ENCODE measurements at regions not wholly inside any gene's neighbourhood (a gene's known extent, or its start where the extent isn't known, plus 50 kb on each side); places are given as distances from the start of the nearest gene placed in this dataset.

DNA sequence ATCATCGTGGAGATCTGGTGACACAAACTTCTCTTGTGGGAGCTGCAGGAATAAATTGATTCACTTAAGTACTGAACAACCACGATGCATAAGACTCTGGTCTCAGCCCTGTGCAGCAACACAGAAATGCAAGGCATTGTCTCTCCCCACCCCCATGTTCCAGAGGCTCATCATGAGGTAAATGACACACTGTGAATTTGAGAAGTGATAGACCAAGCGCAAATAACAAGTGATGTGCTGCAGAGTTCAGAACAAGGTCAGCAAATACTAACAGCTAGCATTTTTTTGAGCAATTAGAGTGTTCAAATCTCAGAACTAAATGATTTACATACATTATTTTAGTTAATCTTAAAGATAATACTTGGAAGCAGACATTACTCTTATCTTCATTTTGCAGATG is 223.7 kb downstream of the SEC16B start:
- TF ChIP-seq SP1 (IDR thresholded peaks at IDR 0.05) (no peak), HNF4G (IDR thresholded peaks at IDR 0.05) (no peak), RXRA (IDR thresholded peaks at IDR 0.05) (peak; percentile 24 to 51), NR2F2 (IDR thresholded peaks at IDR 0.05) (peak; percentile 16)
- Histone ChIP-seq H3K36me3 (ENCODE audit: control insufficient read depth in 4 of 4, insufficient read depth in 3 of 4, low read depth in 1 of 4, low read length in 3 of 4) (no peaks in the 10 kb centered on the region), H3K27ac (ENCODE audit: low read depth in 1 of 2, low read length in 2 of 2) (no peak overlapping the region), H3K4me3 (ENCODE audit: low read depth in 1 of 3, low read length in 3 of 3) (no peak overlapping the region), H3K4me1 (ENCODE audit: control insufficient read depth in 4 of 4, insufficient read depth in 4 of 4, low read length in 3 of 4) (peaks cover 0 to 8% (median 0%) of the 10 kb centered on the region in 4 donors), H3K9me3 (ENCODE audit: control insufficient read depth in 4 of 4, low read length in 3 of 4) (no peaks in the 10 kb centered on the region), H3K27me3 (ENCODE audit: control insufficient read depth in 4 of 4, insufficient read depth in 4 of 4, low read length in 3 of 4) (no peaks in the 10 kb centered on the region), H3K9ac (ENCODE audit: low read depth in 1 of 2, low read length in 2 of 2) (no peak overlapping the region)
- no peak for DNase-seq (ENCODE audit: low spot score)
- 72% methylated on average over 3 of the region's 3 CpGs for WGBS

- Histone ChIP-seq H3K9ac (ENCODE audit: low read depth in 1 of 2, low read length in 2 of 2) (no peak overlapping the region), H3K27ac (ENCODE audit: low read depth in 1 of 2, low read length in 2 of 2) (no peak overlapping the region), H3K36me3 (ENCODE audit: control insufficient read depth in 4 of 4, insufficient read depth in 3 of 4, low read depth in 1 of 4, low read length in 3 of 4) (no peaks in the 10 kb centered on the region), H3K9me3 (ENCODE audit: control insufficient read depth in 4 of 4, low read length in 3 of 4) (no peaks in the 10 kb centered on the region), H3K27me3 (ENCODE audit: control insufficient read depth in 4 of 4, insufficient read depth in 4 of 4, low read length in 3 of 4) (no peaks in the 10 kb centered on the region), H3K4me3 (ENCODE audit: low read depth in 1 of 3, low read length in 3 of 3) (no peak overlapping the region), H3K4me1 (ENCODE audit: control insufficient read depth in 4 of 4, insufficient read depth in 4 of 4, low read length in 3 of 4) (peaks cover 0 to 8% (median 0%) of the 10 kb centered on the region in 4 donors)
- DNase-seq (ENCODE audit: low spot score), result no peak
- 84% methylated on average over 1 of the region's 1 CpG for WGBS
- TF ChIP-seq FOXA2 (IDR thresholded peaks at IDR 0.05) (no peak), MAX (IDR thresholded peaks at IDR 0.05) (no peak), RAD21 (IDR thresholded peaks at IDR 0.05) (no peak), RXRA (IDR thresholded peaks at IDR 0.05) (no peak), YY1 (IDR thresholded peaks at IDR 0.05) (no peak), FOXA1 (IDR thresholded peaks at IDR 0.05) (no peak), EGR1 (IDR thresholded peaks at IDR 0.05; ENCODE audit: low read depth in 2 of 2) (no peak)
- TF ChIP-seq, protein P1, sequence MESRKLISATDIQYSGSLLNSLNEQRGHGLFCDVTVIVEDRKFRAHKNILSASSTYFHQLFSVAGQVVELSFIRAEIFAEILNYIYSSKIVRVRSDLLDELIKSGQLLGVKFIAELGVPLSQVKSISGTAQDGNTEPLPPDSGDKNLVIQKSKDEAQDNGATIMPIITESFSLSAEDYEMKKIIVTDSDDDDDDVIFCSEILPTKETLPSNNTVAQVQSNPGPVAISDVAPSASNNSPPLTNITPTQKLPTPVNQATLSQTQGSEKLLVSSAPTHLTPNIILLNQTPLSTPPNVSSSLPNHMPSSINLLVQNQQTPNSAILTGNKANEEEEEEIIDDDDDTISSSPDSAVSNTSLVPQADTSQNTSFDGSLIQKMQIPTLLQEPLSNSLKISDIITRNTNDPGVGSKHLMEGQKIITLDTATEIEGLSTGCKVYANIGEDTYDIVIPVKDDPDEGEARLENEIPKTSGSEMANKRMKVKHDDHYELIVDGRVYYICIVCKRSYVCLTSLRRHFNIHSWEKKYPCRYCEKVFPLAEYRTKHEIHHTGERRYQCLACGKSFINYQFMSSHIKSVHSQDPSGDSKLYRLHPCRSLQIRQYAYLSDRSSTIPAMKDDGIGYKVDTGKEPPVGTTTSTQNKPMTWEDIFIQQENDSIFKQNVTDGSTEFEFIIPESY (IDR thresholded peaks at IDR 0.05), result no peak
- TF ChIP-seq, protein P2, sequence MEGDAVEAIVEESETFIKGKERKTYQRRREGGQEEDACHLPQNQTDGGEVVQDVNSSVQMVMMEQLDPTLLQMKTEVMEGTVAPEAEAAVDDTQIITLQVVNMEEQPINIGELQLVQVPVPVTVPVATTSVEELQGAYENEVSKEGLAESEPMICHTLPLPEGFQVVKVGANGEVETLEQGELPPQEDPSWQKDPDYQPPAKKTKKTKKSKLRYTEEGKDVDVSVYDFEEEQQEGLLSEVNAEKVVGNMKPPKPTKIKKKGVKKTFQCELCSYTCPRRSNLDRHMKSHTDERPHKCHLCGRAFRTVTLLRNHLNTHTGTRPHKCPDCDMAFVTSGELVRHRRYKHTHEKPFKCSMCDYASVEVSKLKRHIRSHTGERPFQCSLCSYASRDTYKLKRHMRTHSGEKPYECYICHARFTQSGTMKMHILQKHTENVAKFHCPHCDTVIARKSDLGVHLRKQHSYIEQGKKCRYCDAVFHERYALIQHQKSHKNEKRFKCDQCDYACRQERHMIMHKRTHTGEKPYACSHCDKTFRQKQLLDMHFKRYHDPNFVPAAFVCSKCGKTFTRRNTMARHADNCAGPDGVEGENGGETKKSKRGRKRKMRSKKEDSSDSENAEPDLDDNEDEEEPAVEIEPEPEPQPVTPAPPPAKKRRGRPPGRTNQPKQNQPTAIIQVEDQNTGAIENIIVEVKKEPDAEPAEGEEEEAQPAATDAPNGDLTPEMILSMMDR (IDR thresholded peaks at IDR 0.05; ENCODE audit: low read depth, low read length, missing input control), result no peak
These were observed 225.0 kb downstream of the SEC16B start for GRCh38 chr1:177744906-177745305.

DNA sequence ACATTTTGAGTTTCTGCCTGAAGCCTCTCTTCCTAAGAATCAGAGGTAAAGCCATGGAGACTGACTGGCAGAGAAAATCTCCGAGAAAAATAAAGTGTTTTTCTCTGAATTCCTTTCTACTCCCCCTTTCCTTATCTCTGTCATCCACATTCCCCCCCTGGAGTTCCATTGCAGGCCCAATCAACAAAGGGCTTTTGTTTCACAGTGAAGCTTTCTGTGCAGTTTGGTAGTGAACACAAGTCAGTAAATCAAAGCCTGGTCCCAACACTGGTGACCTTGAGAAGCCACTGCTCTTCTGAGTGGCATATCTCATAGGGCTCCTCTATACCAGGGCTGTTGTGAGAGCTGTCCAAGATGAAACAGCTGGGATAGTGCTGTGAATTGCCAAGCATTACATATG is 228.4 kb downstream of the SEC16B start:
- Histone ChIP-seq H3K27ac (ENCODE audit: low read depth in 1 of 2, low read length in 2 of 2) (no peak overlapping the region), H3K27me3 (ENCODE audit: control insufficient read depth in 4 of 4, insufficient read depth in 4 of 4, low read length in 3 of 4) (no peaks in the 10 kb centered on the region), H3K36me3 (ENCODE audit: control insufficient read depth in 4 of 4, insufficient read depth in 3 of 4, low read depth in 1 of 4, low read length in 3 of 4) (no peaks in the 10 kb centered on the region), H3K9me3 (ENCODE audit: control insufficient read depth in 4 of 4, low read length in 3 of 4) (no peaks in the 10 kb centered on the region), H3K9ac (ENCODE audit: low read depth in 1 of 2, low read length in 2 of 2) (no peak overlapping the region), H3K4me3 (ENCODE audit: low read depth in 1 of 3, low read length in 3 of 3) (no peak overlapping the region), H3K4me1 (ENCODE audit: control insufficient read depth in 4 of 4, insufficient read depth in 4 of 4, low read length in 3 of 4) (peaks cover 0 to 7% (median 0%) of the 10 kb centered on the region in 4 donors)
- 57% methylated on average over 1 of the region's 1 CpG for WGBS
- no peak for DNase-seq (ENCODE audit: low spot score)
- TF ChIP-seq RAD21 (IDR thresholded peaks at IDR 0.05), result no peak
- no peak for TF ChIP-seq EGR1 (IDR thresholded peaks at IDR 0.05; ENCODE audit: low read depth in 2 of 2)
- no peak for TF ChIP-seq YY1 (IDR thresholded peaks at IDR 0.05)
- TF ChIP-seq, protein P1 (IDR thresholded peaks at IDR 0.05), result no peak
- TF ChIP-seq HNF4A (conservative IDR thresholded peaks at IDR 0.05), result no peak
- TF ChIP-seq JUND (IDR thresholded peaks at IDR 0.05), result no peak
- TF ChIP-seq GABPA (IDR thresholded peaks at IDR 0.05 in 1 of 2, conservative IDR thresholded peaks at IDR 0.05 in 1 of 2), result no peak
- TF ChIP-seq NR2F2 (IDR thresholded peaks at IDR 0.05), result no peak
- no peak for TF ChIP-seq MAX (IDR thresholded peaks at IDR 0.05)
- TF ChIP-seq FOXA1 (IDR thresholded peaks at IDR 0.05), result no peak
- TF ChIP-seq, protein P2 (IDR thresholded peaks at IDR 0.05; ENCODE audit: low read depth, low read length, missing input control), result no peak
- TF ChIP-seq FOXA2 (IDR thresholded peaks at IDR 0.05), result no peak
- TF ChIP-seq RXRA (IDR thresholded peaks at IDR 0.05), result no peak
- no peak for TF ChIP-seq SP1 (IDR thresholded peaks at IDR 0.05)
- TF ChIP-seq TAF1 (conservative IDR thresholded peaks at IDR 0.05), result no peak
- TF ChIP-seq, protein P3, sequence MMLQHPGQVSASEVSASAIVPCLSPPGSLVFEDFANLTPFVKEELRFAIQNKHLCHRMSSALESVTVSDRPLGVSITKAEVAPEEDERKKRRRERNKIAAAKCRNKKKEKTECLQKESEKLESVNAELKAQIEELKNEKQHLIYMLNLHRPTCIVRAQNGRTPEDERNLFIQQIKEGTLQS (IDR thresholded peaks at IDR 0.05), result no peak
